Stimulated activated naive CD8-positive, alpha-beta T cell treated with anti-CD3 and anti-CD28 coated beads, Interleukin-15, Interleukin-2, amounts not matched to agents 100 ng/mL and 50 ng/mL, for 24 hours (primary cell): ENCODE measurements at regions not wholly inside any gene's neighbourhood (a gene's known extent, or its start where the extent isn't known, plus 50 kb on each side); places are given as distances from the start of the nearest gene placed in this dataset.
"Not testable (repeated sequence)": the region's sequence is repeated elsewhere in the genome, so short reads cannot be mapped to it uniquely, and the experiment has no call there.

Source experiments
- H3K27ac Mint-ChIP-seq: one replicate; pipeline ENCODE4 v1.8.0; 2021; ENCODE audit warnings: mild to moderate bottlenecking, mixed read lengths
- H3K27me3 Mint-ChIP-seq: one replicate; pipeline ENCODE4 v1.8.0; 2021; ENCODE audit warnings: mixed read lengths
- H3K36me3 Mint-ChIP-seq: one replicate; pipeline ENCODE4 v1.8.0; 2021; ENCODE audit warnings: low read depth, mixed read lengths
- H3K4me1 Mint-ChIP-seq: one replicate; pipeline ENCODE4 v1.8.0; 2021; ENCODE audit warnings: low read depth, mixed read lengths
- H3K4me3 Mint-ChIP-seq: one replicate; pipeline ENCODE4 v1.8.0; 2021; ENCODE audit warnings: mild to moderate bottlenecking, mixed read lengths
- H3K9me3 Mint-ChIP-seq: one replicate; pipeline ENCODE4 v1.8.0; 2021; ENCODE audit warnings: mixed read lengths

- no peaks in the 10 kb centered on the region for H3K36me3 Mint-ChIP-seq
- peaks cover 52% of the 10 kb centered on the region for H3K27me3 Mint-ChIP-seq
- H3K4me1 Mint-ChIP-seq: peaks cover 13% of the 10 kb centered on the region
- H3K9me3 Mint-ChIP-seq: peaks cover 7% of the 10 kb centered on the region
- no peak overlapping the region for H3K27ac Mint-ChIP-seq
- H3K4me3 Mint-ChIP-seq: peak overlapping the region; percentile 70
Measured at GRCh38 chr12:65740873-65741600, 83.2 kb upstream of the HMGA2 start.

GRCh38 chr12:65741656-65742017 is 82.6 kb upstream of the HMGA2 start:
- peak overlapping the region; percentile 79 for H3K4me3 Mint-ChIP-seq
- H3K9me3 Mint-ChIP-seq: peaks cover 5% of the 10 kb centered on the region
- peaks cover 13% of the 10 kb centered on the region for H3K4me1 Mint-ChIP-seq
- no peaks in the 10 kb centered on the region for H3K36me3 Mint-ChIP-seq
- no peak overlapping the region for H3K27ac Mint-ChIP-seq
- peaks cover 55% of the 10 kb centered on the region for H3K27me3 Mint-ChIP-seq

GRCh38 chr12:65742018-65743010 is 82.0 kb upstream of the HMGA2 start:
- H3K36me3 Mint-ChIP-seq: no peaks in the 10 kb centered on the region
- no peaks in the 10 kb centered on the region for H3K9me3 Mint-ChIP-seq
- peak overlapping the region; percentile 79 for H3K4me3 Mint-ChIP-seq
- no peak overlapping the region for H3K27ac Mint-ChIP-seq
- H3K27me3 Mint-ChIP-seq: peaks cover 53% of the 10 kb centered on the region
- H3K4me1 Mint-ChIP-seq: peaks cover 13% of the 10 kb centered on the region

- Mint-ChIP-seq H3K27me3 (peaks cover 62% of the 10 kb centered on the region), H3K4me1 (peaks cover 13% of the 10 kb centered on the region)
- H3K9me3 Mint-ChIP-seq, H3K4me3 Mint-ChIP-seq, H3K36me3 Mint-ChIP-seq, H3K27ac Mint-ChIP-seq: not testable (repeated sequence)
Measured at GRCh38 chr12:65744236-65744840, 79.9 kb upstream of the HMGA2 start.

- peaks cover 50% of the 10 kb centered on the region for H3K27me3 Mint-ChIP-seq
- no peaks in the 10 kb centered on the region for H3K36me3 Mint-ChIP-seq
- H3K27ac Mint-ChIP-seq: no peak overlapping the region
- no peaks in the 10 kb centered on the region for H3K9me3 Mint-ChIP-seq
- no peaks in the 10 kb centered on the region for H3K4me1 Mint-ChIP-seq
- H3K4me3 Mint-ChIP-seq: no peak overlapping the region
Measured at GRCh38 chr12:65747338-65747737, 76.9 kb upstream of the HMGA2 start.

- no peak overlapping the region for H3K4me3 Mint-ChIP-seq
- H3K27ac Mint-ChIP-seq: no peak overlapping the region
- no peaks in the 10 kb centered on the region for H3K4me1 Mint-ChIP-seq
- H3K9me3 Mint-ChIP-seq: no peaks in the 10 kb centered on the region
- peaks cover 41% of the 10 kb centered on the region for H3K27me3 Mint-ChIP-seq
- no peaks in the 10 kb centered on the region for H3K36me3 Mint-ChIP-seq
Measured at GRCh38 chr12:65748332-65748731, 76.0 kb upstream of the HMGA2 start.

GRCh38 chr12:65754290-65754689 is 70.0 kb upstream of the HMGA2 start:
- Mint-ChIP-seq H3K4me1 (peaks cover 7% of the 10 kb centered on the region), H3K9me3 (no peaks in the 10 kb centered on the region), H3K27me3 (peaks cover 22% of the 10 kb centered on the region), H3K36me3 (no peaks in the 10 kb centered on the region), H3K4me3 (no peak overlapping the region), H3K27ac (no peak overlapping the region)

GRCh38 chr12:65754744-65755595 is 69.3 kb upstream of the HMGA2 start:
- peaks cover 7% of the 10 kb centered on the region for H3K4me1 Mint-ChIP-seq
- H3K27me3 Mint-ChIP-seq: peaks cover 21% of the 10 kb centered on the region
- H3K36me3 Mint-ChIP-seq: no peaks in the 10 kb centered on the region
- H3K4me3 Mint-ChIP-seq: no peak overlapping the region
- H3K9me3 Mint-ChIP-seq: no peaks in the 10 kb centered on the region
- no peak overlapping the region for H3K27ac Mint-ChIP-seq

GRCh38 chr12:65755596-65755978 is 68.7 kb upstream of the HMGA2 start:
- Mint-ChIP-seq H3K36me3 (no peaks in the 10 kb centered on the region), H3K4me3 (no peak overlapping the region), H3K9me3 (no peaks in the 10 kb centered on the region), H3K27me3 (peaks cover 21% of the 10 kb centered on the region), H3K4me1 (peaks cover 7% of the 10 kb centered on the region), H3K27ac (no peak overlapping the region)

GRCh38 chr12:65756267-65756666 is 68.0 kb upstream of the HMGA2 start:
- H3K4me3 Mint-ChIP-seq: no peak overlapping the region
- no peaks in the 10 kb centered on the region for H3K9me3 Mint-ChIP-seq
- H3K27me3 Mint-ChIP-seq: peaks cover 24% of the 10 kb centered on the region
- no peaks in the 10 kb centered on the region for H3K36me3 Mint-ChIP-seq
- H3K4me1 Mint-ChIP-seq: peaks cover 7% of the 10 kb centered on the region
- no peak overlapping the region for H3K27ac Mint-ChIP-seq

- H3K4me1 Mint-ChIP-seq: peaks cover 7% of the 10 kb centered on the region
- no peak overlapping the region for H3K4me3 Mint-ChIP-seq
- no peak overlapping the region for H3K27ac Mint-ChIP-seq
- no peaks in the 10 kb centered on the region for H3K9me3 Mint-ChIP-seq
- peaks cover 30% of the 10 kb centered on the region for H3K27me3 Mint-ChIP-seq
- no peaks in the 10 kb centered on the region for H3K36me3 Mint-ChIP-seq
Measured at GRCh38 chr12:65756956-65757511, 67.2 kb upstream of the HMGA2 start.

GRCh38 chr12:65758401-65758800 is 65.9 kb upstream of the HMGA2 start:
- Mint-ChIP-seq H3K4me1 (peaks cover 7% of the 10 kb centered on the region), H3K36me3 (no peaks in the 10 kb centered on the region), H3K27ac (no peak overlapping the region), H3K27me3 (peaks cover 31% of the 10 kb centered on the region), H3K9me3 (no peaks in the 10 kb centered on the region), H3K4me3 (no peak overlapping the region)

- Mint-ChIP-seq H3K4me3 (no peak overlapping the region), H3K9me3 (no peaks in the 10 kb centered on the region), H3K27me3 (peaks cover 34% of the 10 kb centered on the region), H3K36me3 (no peaks in the 10 kb centered on the region), H3K27ac (no peak overlapping the region), H3K4me1 (peaks cover 7% of the 10 kb centered on the region)
Measured at GRCh38 chr12:65759735-65760134, 64.5 kb upstream of the HMGA2 start.

- H3K4me1 Mint-ChIP-seq: peaks cover 7% of the 10 kb centered on the region
- no peak overlapping the region for H3K27ac Mint-ChIP-seq
Measured at GRCh38 chr12:65761301-65761700, 63.0 kb upstream of the HMGA2 start.

More at GRCh38 chr12:65761301-65761700, 63.0 kb upstream of the HMGA2 start:
- Mint-ChIP-seq H3K9me3 (no peaks in the 10 kb centered on the region), H3K36me3 (no peaks in the 10 kb centered on the region), H3K27me3 (peaks cover 29% of the 10 kb centered on the region), H3K4me3 (no peak overlapping the region)
